GM23338 (cell line): ENCODE measurements at regions not wholly inside any gene's neighbourhood (a gene's known extent, or its start where the extent isn't known, plus 50 kb on each side); places are given as distances from the start of the nearest gene placed in this dataset.
"Not testable (repeated sequence)": the region's sequence is repeated elsewhere in the genome, so short reads cannot be mapped to it uniquely, and the experiment has no call there.

Experiments used
- ATAC-seq: fragments of 200-7000 bp; cut with Tn5 transposase; 3 replicates; pipeline ENCODE4 v1.9.1; 2020
- DNase-seq: peaks from one replicate; pipeline ENCODE4 v3.0.0-alpha.2; 2015; ENCODE audit warnings: low spot score
- H2AFZ ChIP-seq: fragments of 200-600 bp; sonication (generic); 2 replicates; pipeline ENCODE4 v1.8.0; 2016; ENCODE audit warnings: antibody characterized with exemption, mild to moderate bottlenecking, moderate library complexity
- H3F3A ChIP-seq: fragments of 200-600 bp; sonication (generic); replicated peaks from 2 replicates; pipeline ENCODE4 v1.8.0; 2017; ENCODE audit warnings: antibody characterized with exemption, mixed run types, low read depth
- H3K27ac ChIP-seq: fragments of 200-600 bp; sonication (generic); 2 replicates; pipeline ENCODE4 v1.6.1; 2016; ENCODE audit warnings: low read depth
- H3K27me3 ChIP-seq: fragments of 200-600 bp; sonication (generic); 2 replicates; pipeline ENCODE4 v1.8.0; 2016; ENCODE audit warnings: mild to moderate bottlenecking, mixed run types, moderate library complexity; ENCODE audit not compliant: insufficient read depth
- H3K36me3 ChIP-seq: fragments of 200-600 bp; sonication (generic); 2 replicates; pipeline ENCODE4 v1.8.0; 2016; ENCODE audit warnings: mild to moderate bottlenecking; ENCODE audit not compliant: insufficient read depth
- H3K4me1 ChIP-seq: fragments of 200-600 bp; sonication (generic); 2 replicates; pipeline ENCODE4 v1.8.0; 2016; ENCODE audit warnings: mild to moderate bottlenecking, moderate library complexity; ENCODE audit not compliant: insufficient read depth
- H3K4me2 ChIP-seq: fragments of 200-600 bp; sonication (generic); 2 replicates; pipeline ENCODE4 v1.7.1; 2017; ENCODE audit warnings: mixed run types
- H3K4me3 ChIP-seq: fragments of 200-600 bp; sonication (generic); 2 replicates; pipeline ENCODE4 v1.6.1; 2016; ENCODE audit warnings: mixed run types
- H3K79me2 ChIP-seq: fragments of 200-600 bp; sonication (generic); replicated peaks from 2 replicates; pipeline ENCODE4 v1.8.0; 2017; ENCODE audit warnings: mild to moderate bottlenecking; ENCODE audit not compliant: insufficient read depth
- H3K9me2 ChIP-seq: fragments of 200-600 bp; sonication (generic); 2 replicates; pipeline ENCODE4 v1.8.0; 2017; ENCODE audit not compliant: insufficient read depth
- H4K20me1 ChIP-seq: fragments of 200-600 bp; sonication (generic); replicated peaks from 2 replicates; pipeline ENCODE4 v1.8.0; 2017; ENCODE audit warnings: mild to moderate bottlenecking; ENCODE audit not compliant: insufficient read depth
- H3K27ac Mint-ChIP-seq: 2 replicates; pipeline ENCODE4 v1.8.0; 2020; ENCODE audit warnings: inconsistent platforms, mild to moderate bottlenecking, moderate library complexity, mixed read lengths
- H3K27me3 Mint-ChIP-seq: 3 replicates; pipeline ENCODE4 v1.8.0; 2022; ENCODE audit warnings: low read depth, mild to moderate bottlenecking, moderate library complexity, mixed read lengths, inconsistent platforms; ENCODE audit not compliant: insufficient read depth, poor library complexity
- H3K36me3 Mint-ChIP-seq: 3 replicates; pipeline ENCODE4 v1.8.0; 2021; ENCODE audit warnings: low read depth, mild to moderate bottlenecking, inconsistent platforms, moderate library complexity, mixed read lengths
- H3K4me1 Mint-ChIP-seq: 3 replicates; pipeline ENCODE4 v1.8.0; 2020; ENCODE audit warnings: mild to moderate bottlenecking, inconsistent platforms, mixed read lengths
- H3K4me3 Mint-ChIP-seq: 3 replicates; pipeline ENCODE4 v1.8.0; 2021; ENCODE audit warnings: moderate library complexity, mild to moderate bottlenecking, inconsistent platforms, mixed read lengths
- H3K9me3 Mint-ChIP-seq: 3 replicates; pipeline ENCODE4 v1.8.0; 2020; ENCODE audit warnings: moderate library complexity, mild to moderate bottlenecking, inconsistent platforms, mixed read lengths
- CTCF ChIP-seq, 2 experiments: fragments of 200-600 bp in 1 of 2; sonication (generic) in 1 of 2; conservative IDR thresholded peaks; 2 replicates each; pipeline versions ENCODE4 v1.5.1 to v1.6.1; 2016 to 2017; ENCODE audit warnings: antibody characterized with exemption in 2 of 2, low read depth in 2 of 2, mild to moderate bottlenecking in 2 of 2, moderate library complexity in 1 of 2
- EZH2phosphoT487 ChIP-seq: fragments of 200-600 bp; sonication (generic); IDR thresholded peaks from one replicate; pipeline ENCODE4 v1.8.1; 2018; ENCODE audit warnings: antibody characterized with exemption; ENCODE audit not compliant: unreplicated experiment
- POLR2AphosphoS5 ChIP-seq: IDR thresholded peaks from 2 replicates; pipeline ENCODE4 v1.6.1; 2016; ENCODE audit warnings: antibody characterized with exemption, low read depth
- REST ChIP-seq: IDR thresholded peaks from one replicate; pipeline ENCODE4 v1.6.1; 2018; ENCODE audit warnings: antibody characterized with exemption; ENCODE audit not compliant: unreplicated experiment
- ZNF114 ChIP-seq: fragments of 250-450 bp; sonication (Bioruptor Pico); IDR thresholded peaks from 2 replicates; pipeline ENCODE4 v1.5.0; 2020; ENCODE audit warnings: mild to moderate bottlenecking, moderate library complexity

- TF ChIP-seq CTCF (conservative IDR thresholded peaks at IDR 0.05; ENCODE audit: low read depth in 2 of 2) (no peak), POLR2AphosphoS5 (no peak), EZH2phosphoT487 (no peak)
Measured at GRCh38 chr13:50179977-50180376, 164.7 kb downstream of the KCNRG start (continued).

- ATAC-seq, H3F3A ChIP-seq, DNase-seq, H4K20me1 ChIP-seq, H3K27me3 ChIP-seq, H3K36me3 ChIP-seq, H3K27me3 Mint-ChIP-seq, H3K4me1 ChIP-seq, H3K9me2 ChIP-seq: not testable (repeated sequence)
- Histone ChIP-seq H3K4me3 (peak overlapping the region; percentile 53), H3K4me2 (peak overlapping the region; percentile 78), H3K27ac (0 out of 2 replicates have a peak overlapping the region, but pooled peaks have one; percentile 72), H2AFZ (peak overlapping the region; percentile 44), H3K79me2 (peaks cover 10% of the 10 kb centered on the region)
- H3K4me1 Mint-ChIP-seq, result peaks cover 14% of the 10 kb centered on the region
- H3K9me3 Mint-ChIP-seq, result peaks cover 12% of the 10 kb centered on the region; the same call in 2 of the 3 replicates
- peaks cover 14% of the 10 kb centered on the region for H3K36me3 Mint-ChIP-seq
- H3K4me3 Mint-ChIP-seq, result peak overlapping the region; percentile 69
- H3K27ac Mint-ChIP-seq, result peak overlapping the region; percentile 84
Measured at GRCh38 chr13:50185769-50186763, 170.8 kb downstream of the KCNRG start.

- Histone ChIP-seq H3K79me2 (peaks cover 10% of the 10 kb centered on the region), H3K4me3 (no peak overlapping the region), H3K27ac (no peak overlapping the region), H3K4me1 (peaks cover 8% of the 10 kb centered on the region; the same call in 1 of the 2 replicates), H3K27me3 (no peaks in the 10 kb centered on the region), H2AFZ (no peak overlapping the region), H3K36me3 (no peaks in the 10 kb centered on the region), H3K4me2 (no peak overlapping the region), H3K9me2 (peaks cover 8% of the 10 kb centered on the region; the same call in 1 of the 2 replicates), H4K20me1 (no peaks in the 10 kb centered on the region), H3F3A (no peaks in the 10 kb centered on the region)
- Mint-ChIP-seq H3K4me1 (peaks cover 19% of the 10 kb centered on the region), H3K4me3 (no peak overlapping the region), H3K36me3 (peaks cover 14% of the 10 kb centered on the region), H3K27me3 (no peaks in the 10 kb centered on the region), H3K27ac (no peak overlapping the region), H3K9me3 (peaks cover 12% of the 10 kb centered on the region; the same call in 2 of the 3 replicates)
- DNase-seq (no peak), ATAC-seq (no peak)
- TF ChIP-seq ZNF114 (CRISPR knock-in tag), result no peak
- no peak for TF ChIP-seq REST
- TF ChIP-seq EZH2phosphoT487, result no peak
Measured at GRCh38 chr13:50187352-50188029, 172.2 kb downstream of the KCNRG start.
